Body of pancreas (tissue), 4 donors: ENCODE measurements at regions not wholly inside any gene's neighbourhood (a gene's known extent, or its start where the extent isn't known, plus 50 kb on each side); places are given as distances from the start of the nearest gene placed in this dataset.

Source experiments
- CTCF ChIP-seq, 7 experiments: fragments of 450-650 bp in 4 of 7; fragments of 200-600 bp in 3 of 7; sonication (generic) in 3 of 7; IDR thresholded peaks; one replicate each; pipeline ENCODE4 v1.5.1; 2016 to 2019; ENCODE audit warnings: antibody characterized with exemption in 7 of 7
- POLR2A ChIP-seq, 3 donors: fragments of 450-650 bp; IDR thresholded peaks; one replicate each; pipeline ENCODE4 v1.6.1; 2016; ENCODE audit warnings: antibody characterized with exemption in 3 of 3, mild to moderate bottlenecking in 2 of 3

GRCh38 chr2:144675731-144676130 lies 155.8 kb upstream of the ZEB2 start:
- TF ChIP-seq CTCF (IDR thresholded peaks at IDR 0.05) (no peak), POLR2A (IDR thresholded peaks at IDR 0.05) (no peak)
